H1 (cell line): ENCODE measurements at regions not wholly inside any gene's neighbourhood (a gene's known extent, or its start where the extent isn't known, plus 50 kb on each side); places are given as distances from the start of the nearest gene placed in this dataset.

ENCODE experiments used
- CBX8 ChIP-seq: fragments of 300-800, 300-1000 bp; sonication (generic); IDR thresholded peaks from 2 replicates; pipeline ENCODE4 v1.7.1; 2016; ENCODE audit warnings: low read depth, low read length, borderline replicate concordance
- HDAC2 ChIP-seq, 2 experiments: fragments of 300-600 bp in 1 of 2; sonication (generic) in 1 of 2; IDR thresholded peaks; 2 replicates each; pipeline ENCODE4 v1.6.1; 2011 to 2012; ENCODE audit warnings: low read depth in 2 of 2, low read length in 2 of 2, mild to moderate bottlenecking in 2 of 2, moderate library complexity in 2 of 2, borderline replicate concordance in 1 of 2, inconsistent platforms in 1 of 2
- KDM4A ChIP-seq: IDR thresholded peaks from one replicate; pipeline ENCODE4 v1.7.1; 2012; ENCODE audit warnings: low read depth, mild to moderate bottlenecking, moderate library complexity, low read length, inconsistent platforms; ENCODE audit not compliant: severe bottlenecking
- MAFK ChIP-seq: IDR thresholded peaks from 2 replicates; pipeline ENCODE4 v1.6.1; 2012; ENCODE audit warnings: low read depth, mild to moderate bottlenecking, improper control_type of control experiment, low read length
- RNF2 ChIP-seq: fragments of 200-900, 300-1000 bp; sonication (generic); IDR thresholded peaks from 2 replicates; pipeline ENCODE4 v1.7.1; 2016; ENCODE audit warnings: borderline replicate concordance, low read depth, mild to moderate bottlenecking, antibody characterized with exemption, low read length; ENCODE audit not compliant: poor library complexity, severe bottlenecking; ENCODE audit errors: missing control alignments
- RXRA ChIP-seq: IDR thresholded peaks from 2 replicates; pipeline ENCODE4 v1.6.1; 2011; ENCODE audit warnings: low read depth, mild to moderate bottlenecking, low read length, moderate library complexity; ENCODE audit not compliant: insufficient read depth
- SP1 ChIP-seq: IDR thresholded peaks from 2 replicates; pipeline ENCODE4 v1.6.1; 2011; ENCODE audit warnings: low read depth, low read length
- ZNF274 ChIP-seq: IDR thresholded peaks from 2 replicates; pipeline ENCODE4 v1.7.0; 2012; ENCODE audit warnings: low read length, borderline replicate concordance; ENCODE audit errors: extremely low read depth
- TF ChIP-seq, protein P1 (sequence below): fragments of 300-600 bp; sonication (generic); IDR thresholded peaks from 2 replicates; pipeline ENCODE4 v1.7.1; 2012; ENCODE audit warnings: low read length, moderate library complexity, mild to moderate bottlenecking, inconsistent platforms; ENCODE audit not compliant: insufficient replicate concordance

DNA sequence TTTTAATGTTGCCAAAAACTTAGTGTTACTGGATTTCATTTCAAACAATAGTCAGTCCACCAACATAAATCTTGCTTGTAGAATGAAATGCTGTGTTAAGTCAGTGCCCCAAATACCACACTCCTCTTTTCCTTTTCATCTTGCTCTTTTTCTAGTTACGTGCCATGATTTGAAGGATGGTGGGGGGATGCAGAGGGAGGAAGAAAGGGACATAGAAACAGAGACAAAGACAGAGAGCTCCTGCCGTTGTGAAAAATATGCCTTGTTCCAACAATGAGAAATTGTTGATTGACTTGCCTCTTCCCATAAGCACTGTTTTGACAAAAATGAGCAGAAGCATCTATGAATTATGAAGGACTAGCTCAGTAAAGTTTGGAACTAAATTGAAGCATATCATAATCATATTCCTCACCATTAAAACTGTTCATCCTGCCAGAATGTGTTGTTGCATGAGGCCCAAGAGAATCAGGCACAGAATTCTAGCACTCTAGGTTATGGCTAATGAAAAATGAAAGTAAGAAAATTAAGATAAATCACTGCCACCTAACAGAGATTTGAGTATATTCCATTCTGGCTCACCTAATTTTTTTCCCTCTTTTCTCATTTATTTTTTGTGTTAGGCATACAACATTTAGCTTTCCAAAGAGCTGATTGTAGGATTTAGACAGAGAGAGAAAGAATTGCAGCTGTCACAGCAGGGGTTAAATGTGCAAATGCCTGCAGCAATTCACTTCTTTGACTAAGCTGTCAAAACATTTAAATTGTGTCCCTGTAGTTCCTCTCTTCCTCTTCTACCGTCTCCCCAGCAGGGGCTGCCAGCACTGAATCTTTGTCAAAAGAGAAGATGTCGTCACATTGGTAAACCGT is 111.6 kb upstream of the PTPN13 start (continued):
- TF ChIP-seq, protein P1, sequence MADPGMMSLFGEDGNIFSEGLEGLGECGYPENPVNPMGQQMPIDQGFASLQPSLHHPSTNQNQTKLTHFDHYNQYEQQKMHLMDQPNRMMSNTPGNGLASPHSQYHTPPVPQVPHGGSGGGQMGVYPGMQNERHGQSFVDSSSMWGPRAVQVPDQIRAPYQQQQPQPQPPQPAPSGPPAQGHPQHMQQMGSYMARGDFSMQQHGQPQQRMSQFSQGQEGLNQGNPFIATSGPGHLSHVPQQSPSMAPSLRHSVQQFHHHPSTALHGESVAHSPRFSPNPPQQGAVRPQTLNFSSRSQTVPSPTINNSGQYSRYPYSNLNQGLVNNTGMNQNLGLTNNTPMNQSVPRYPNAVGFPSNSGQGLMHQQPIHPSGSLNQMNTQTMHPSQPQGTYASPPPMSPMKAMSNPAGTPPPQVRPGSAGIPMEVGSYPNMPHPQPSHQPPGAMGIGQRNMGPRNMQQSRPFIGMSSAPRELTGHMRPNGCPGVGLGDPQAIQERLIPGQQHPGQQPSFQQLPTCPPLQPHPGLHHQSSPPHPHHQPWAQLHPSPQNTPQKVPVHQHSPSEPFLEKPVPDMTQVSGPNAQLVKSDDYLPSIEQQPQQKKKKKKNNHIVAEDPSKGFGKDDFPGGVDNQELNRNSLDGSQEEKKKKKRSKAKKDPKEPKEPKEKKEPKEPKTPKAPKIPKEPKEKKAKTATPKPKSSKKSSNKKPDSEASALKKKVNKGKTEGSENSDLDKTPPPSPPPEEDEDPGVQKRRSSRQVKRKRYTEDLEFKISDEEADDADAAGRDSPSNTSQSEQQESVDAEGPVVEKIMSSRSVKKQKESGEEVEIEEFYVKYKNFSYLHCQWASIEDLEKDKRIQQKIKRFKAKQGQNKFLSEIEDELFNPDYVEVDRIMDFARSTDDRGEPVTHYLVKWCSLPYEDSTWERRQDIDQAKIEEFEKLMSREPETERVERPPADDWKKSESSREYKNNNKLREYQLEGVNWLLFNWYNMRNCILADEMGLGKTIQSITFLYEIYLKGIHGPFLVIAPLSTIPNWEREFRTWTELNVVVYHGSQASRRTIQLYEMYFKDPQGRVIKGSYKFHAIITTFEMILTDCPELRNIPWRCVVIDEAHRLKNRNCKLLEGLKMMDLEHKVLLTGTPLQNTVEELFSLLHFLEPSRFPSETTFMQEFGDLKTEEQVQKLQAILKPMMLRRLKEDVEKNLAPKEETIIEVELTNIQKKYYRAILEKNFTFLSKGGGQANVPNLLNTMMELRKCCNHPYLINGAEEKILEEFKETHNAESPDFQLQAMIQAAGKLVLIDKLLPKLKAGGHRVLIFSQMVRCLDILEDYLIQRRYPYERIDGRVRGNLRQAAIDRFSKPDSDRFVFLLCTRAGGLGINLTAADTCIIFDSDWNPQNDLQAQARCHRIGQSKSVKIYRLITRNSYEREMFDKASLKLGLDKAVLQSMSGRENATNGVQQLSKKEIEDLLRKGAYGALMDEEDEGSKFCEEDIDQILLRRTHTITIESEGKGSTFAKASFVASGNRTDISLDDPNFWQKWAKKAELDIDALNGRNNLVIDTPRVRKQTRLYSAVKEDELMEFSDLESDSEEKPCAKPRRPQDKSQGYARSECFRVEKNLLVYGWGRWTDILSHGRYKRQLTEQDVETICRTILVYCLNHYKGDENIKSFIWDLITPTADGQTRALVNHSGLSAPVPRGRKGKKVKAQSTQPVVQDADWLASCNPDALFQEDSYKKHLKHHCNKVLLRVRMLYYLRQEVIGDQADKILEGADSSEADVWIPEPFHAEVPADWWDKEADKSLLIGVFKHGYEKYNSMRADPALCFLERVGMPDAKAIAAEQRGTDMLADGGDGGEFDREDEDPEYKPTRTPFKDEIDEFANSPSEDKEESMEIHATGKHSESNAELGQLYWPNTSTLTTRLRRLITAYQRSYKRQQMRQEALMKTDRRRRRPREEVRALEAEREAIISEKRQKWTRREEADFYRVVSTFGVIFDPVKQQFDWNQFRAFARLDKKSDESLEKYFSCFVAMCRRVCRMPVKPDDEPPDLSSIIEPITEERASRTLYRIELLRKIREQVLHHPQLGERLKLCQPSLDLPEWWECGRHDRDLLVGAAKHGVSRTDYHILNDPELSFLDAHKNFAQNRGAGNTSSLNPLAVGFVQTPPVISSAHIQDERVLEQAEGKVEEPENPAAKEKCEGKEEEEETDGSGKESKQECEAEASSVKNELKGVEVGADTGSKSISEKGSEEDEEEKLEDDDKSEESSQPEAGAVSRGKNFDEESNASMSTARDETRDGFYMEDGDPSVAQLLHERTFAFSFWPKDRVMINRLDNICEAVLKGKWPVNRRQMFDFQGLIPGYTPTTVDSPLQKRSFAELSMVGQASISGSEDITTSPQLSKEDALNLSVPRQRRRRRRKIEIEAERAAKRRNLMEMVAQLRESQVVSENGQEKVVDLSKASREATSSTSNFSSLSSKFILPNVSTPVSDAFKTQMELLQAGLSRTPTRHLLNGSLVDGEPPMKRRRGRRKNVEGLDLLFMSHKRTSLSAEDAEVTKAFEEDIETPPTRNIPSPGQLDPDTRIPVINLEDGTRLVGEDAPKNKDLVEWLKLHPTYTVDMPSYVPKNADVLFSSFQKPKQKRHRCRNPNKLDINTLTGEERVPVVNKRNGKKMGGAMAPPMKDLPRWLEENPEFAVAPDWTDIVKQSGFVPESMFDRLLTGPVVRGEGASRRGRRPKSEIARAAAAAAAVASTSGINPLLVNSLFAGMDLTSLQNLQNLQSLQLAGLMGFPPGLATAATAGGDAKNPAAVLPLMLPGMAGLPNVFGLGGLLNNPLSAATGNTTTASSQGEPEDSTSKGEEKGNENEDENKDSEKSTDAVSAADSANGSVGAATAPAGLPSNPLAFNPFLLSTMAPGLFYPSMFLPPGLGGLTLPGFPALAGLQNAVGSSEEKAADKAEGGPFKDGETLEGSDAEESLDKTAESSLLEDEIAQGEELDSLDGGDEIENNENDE, result peak; percentile 97
- TF ChIP-seq SP1 (peak; percentile 56; the same call in 1 of the 2 replicates), ZNF274 (no peak), KDM4A (no peak), RNF2 (no peak), HDAC2 (IDR thresholded peaks at IDR 0.05; ENCODE audit: borderline replicate concordance in 1 of 2, low read depth in 2 of 2, low read length in 2 of 2) (peak; percentile 82 to 96; a peak in 3 of 4 replicates), RXRA (no peak), MAFK (no peak), CBX8 (no peak)
